Epithelial cell of esophagus (primary cell): ENCODE measurements at regions not wholly inside any gene's neighbourhood (a gene's known extent, or its start where the extent isn't known, plus 50 kb on each side); places are given as distances from the start of the nearest gene placed in this dataset.

ENCODE experiments used
- DNase-seq: peaks from one replicate; pipeline ENCODE4 v3.0.0; 2010; ENCODE audit warnings: low read depth
- H3K4me3 ChIP-seq: 2 replicates; pipeline ENCODE4 v1.5.1; 2011; ENCODE audit warnings: mild to moderate bottlenecking, low read length, control low read depth
- CTCF ChIP-seq: IDR thresholded peaks from 2 replicates; pipeline ENCODE4 v1.5.1; 2011; ENCODE audit warnings: low read depth, mild to moderate bottlenecking, low read length, control low read depth, inconsistent platforms; ENCODE audit not compliant: insufficient read depth; ENCODE audit errors: missing control alignments

GRCh38 chr21:15272591-15272990 is 207.8 kb upstream of the NRIP1 start:
- no peak for TF ChIP-seq CTCF
- no peak overlapping the region for H3K4me3 ChIP-seq
- no peak for DNase-seq

DNA sequence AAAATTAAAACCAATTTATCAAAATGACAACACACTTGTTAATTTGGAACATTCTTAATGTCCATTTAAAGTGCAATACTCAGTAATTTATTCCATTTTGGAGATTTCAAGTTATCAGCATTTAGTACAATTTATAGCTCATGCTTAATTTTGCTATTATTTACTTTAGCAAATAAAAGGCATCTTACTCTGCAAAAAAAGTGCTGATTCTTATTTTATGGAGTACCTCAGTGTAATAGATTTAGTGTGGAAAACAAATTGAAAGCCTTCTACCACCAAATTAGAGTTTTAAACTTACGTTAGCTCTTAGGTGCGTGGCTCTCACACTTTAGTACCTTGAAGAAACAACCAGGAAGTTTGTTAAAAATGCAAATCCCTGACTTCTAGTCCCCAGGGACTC is 208.4 kb upstream of the NRIP1 start:
- no peak for TF ChIP-seq CTCF

DNA sequence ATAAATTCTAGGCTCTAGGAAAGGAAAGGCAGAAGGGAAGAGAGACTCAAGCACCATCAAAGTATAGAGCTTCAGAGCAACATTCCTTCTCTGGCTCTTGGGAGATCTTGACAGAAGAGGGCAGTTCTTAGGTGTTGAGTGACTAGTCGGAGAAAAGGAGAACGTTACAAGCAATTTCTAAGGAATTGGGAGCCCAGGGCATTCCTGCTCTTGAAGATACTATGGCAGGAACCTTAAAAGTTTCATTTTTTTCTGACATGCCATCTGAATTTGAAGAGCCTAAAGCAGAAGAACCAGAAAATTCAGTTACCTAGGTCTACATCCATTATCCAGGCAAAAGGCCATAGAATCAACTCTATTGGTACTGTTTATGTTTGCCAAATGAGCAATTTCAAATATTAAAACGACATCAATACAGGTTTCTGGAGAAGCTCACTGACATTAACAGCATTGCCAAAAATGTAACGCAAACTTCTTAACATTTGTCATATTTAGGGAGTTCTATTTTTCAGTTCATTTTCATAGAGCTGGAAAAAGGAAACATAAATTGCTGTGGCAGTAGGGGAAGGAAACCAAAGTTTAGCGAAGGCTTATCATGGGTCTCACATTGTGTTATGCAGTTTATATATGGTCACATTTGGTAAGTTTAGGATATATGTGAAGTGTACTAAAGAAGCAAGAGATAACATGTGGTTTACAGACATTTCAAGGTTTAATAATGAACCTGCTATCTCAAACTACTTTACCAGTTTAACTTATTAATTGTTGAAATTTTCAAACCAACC is 210.1 kb upstream of the NRIP1 start:
- H3K4me3 ChIP-seq, result no peak overlapping the region
- TF ChIP-seq CTCF, result no peak
- DNase-seq, result no peak

More for the DNA sequence above, 208.4 kb upstream of the NRIP1 start:
- no peak for DNase-seq
- H3K4me3 ChIP-seq, result no peak overlapping the region

GRCh38 chr21:15275615-15276235 is 210.9 kb upstream of the NRIP1 start:
- peak; percentile 69 for DNase-seq
- no peak for TF ChIP-seq CTCF
- H3K4me3 ChIP-seq, result no peak overlapping the region

DNA sequence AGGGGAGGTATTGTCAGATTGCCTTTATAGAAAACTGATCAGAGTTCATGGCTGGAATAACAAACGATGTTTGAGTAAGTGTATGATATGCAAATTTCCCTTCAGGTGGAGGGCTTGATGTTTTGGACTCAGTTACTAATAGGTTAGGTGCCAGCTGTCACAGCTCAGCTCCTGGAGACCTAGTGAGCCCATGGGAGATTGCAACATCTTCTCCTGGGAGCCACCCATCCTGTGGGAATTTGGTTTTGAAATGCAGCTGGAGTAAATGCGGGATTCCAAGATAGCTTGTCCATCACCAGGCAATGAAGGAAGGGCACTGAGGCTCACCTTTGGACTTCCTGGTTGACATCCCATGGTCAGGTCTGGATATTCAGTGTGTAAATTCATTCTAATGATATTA is 211.4 kb upstream of the NRIP1 start:
- H3K4me3 ChIP-seq, result no peak overlapping the region
- peak; percentile 41 for DNase-seq
- TF ChIP-seq CTCF, result no peak

DNA sequence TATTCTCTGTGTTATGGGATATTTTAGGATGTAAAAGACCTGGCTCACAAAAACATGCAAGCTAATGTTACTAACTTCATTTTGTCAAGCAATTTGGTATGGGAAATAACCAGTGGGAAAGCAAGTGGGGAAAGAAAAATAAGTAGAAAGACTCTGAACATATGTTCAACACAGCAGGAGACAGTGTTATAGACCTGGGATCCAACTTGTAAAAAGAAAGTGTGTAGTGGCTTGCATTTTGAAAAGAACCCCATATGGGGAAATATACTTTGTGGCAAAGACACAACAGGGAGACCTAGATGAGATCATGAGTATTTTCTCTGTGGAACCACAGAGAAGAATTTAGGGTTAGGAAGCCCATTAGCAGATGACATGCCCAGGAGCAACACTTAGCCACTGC is 212.7 kb upstream of the NRIP1 start:
- no peak overlapping the region for H3K4me3 ChIP-seq
- TF ChIP-seq CTCF, result no peak
- no peak for DNase-seq

- TF ChIP-seq CTCF, result no peak
- H3K4me3 ChIP-seq, result no peak overlapping the region
- DNase-seq, result no peak
These were observed 213.5 kb upstream of the NRIP1 start for GRCh38 chr21:15278279-15278678.
